ENCODE measurements at regions not wholly inside any gene's neighbourhood (a gene's known extent, or its start where the extent isn't known, plus 50 kb on each side); places are given as distances from the start of the nearest gene placed in this dataset.

DNA sequence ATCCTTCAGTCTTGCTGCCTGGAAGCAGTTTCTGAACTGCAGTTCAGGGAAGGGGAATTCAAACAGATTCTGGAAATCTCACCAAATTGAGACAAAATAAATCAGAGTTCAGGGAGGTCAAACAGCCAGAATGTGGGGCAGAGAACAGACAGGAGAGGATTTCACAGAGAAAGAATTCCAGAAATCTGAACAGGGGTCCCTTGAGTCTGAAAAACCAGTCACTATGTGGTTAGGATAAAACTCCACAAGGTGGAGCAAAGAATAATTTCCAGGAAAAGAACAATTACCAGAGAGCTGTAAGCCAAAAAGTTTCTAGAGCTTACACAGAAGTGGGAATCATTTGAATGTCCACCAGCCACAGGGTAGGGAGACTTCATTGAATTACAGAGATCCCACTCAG, 84.7 kb downstream of the URB2 start:
- TF ChIP-seq, protein P1, sequence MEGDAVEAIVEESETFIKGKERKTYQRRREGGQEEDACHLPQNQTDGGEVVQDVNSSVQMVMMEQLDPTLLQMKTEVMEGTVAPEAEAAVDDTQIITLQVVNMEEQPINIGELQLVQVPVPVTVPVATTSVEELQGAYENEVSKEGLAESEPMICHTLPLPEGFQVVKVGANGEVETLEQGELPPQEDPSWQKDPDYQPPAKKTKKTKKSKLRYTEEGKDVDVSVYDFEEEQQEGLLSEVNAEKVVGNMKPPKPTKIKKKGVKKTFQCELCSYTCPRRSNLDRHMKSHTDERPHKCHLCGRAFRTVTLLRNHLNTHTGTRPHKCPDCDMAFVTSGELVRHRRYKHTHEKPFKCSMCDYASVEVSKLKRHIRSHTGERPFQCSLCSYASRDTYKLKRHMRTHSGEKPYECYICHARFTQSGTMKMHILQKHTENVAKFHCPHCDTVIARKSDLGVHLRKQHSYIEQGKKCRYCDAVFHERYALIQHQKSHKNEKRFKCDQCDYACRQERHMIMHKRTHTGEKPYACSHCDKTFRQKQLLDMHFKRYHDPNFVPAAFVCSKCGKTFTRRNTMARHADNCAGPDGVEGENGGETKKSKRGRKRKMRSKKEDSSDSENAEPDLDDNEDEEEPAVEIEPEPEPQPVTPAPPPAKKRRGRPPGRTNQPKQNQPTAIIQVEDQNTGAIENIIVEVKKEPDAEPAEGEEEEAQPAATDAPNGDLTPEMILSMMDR (IDR thresholded peaks at IDR 0.05; ENCODE audit: borderline replicate concordance, insufficient read depth, low read depth, low read length): no peak
- H3K4me3 ChIP-seq (ENCODE audit: low read depth, low read length): no peak overlapping the region

DNA sequence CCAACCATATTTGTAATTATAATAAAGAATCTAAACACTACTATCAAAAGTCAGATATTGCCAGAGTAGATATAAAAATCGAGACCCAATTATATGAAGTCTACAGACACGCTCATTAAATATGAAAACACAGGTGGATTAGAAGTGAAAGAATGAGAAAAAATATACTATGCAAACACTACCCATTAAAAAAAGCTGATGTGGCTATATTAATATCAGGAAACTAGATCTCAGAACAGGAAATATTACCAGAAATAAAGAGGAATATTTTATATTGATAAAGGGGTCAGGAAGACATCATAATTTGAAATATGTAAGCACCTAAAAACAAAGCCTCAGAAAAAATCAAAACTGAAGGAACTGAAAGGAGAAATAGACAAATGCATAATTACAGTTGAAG, 88.3 kb downstream of the URB2 start:
- TF ChIP-seq, protein P1 (IDR thresholded peaks at IDR 0.05; ENCODE audit: borderline replicate concordance, insufficient read depth, low read depth, low read length): no peak
- H3K4me3 ChIP-seq (ENCODE audit: low read depth, low read length): no peak overlapping the region

DNA sequence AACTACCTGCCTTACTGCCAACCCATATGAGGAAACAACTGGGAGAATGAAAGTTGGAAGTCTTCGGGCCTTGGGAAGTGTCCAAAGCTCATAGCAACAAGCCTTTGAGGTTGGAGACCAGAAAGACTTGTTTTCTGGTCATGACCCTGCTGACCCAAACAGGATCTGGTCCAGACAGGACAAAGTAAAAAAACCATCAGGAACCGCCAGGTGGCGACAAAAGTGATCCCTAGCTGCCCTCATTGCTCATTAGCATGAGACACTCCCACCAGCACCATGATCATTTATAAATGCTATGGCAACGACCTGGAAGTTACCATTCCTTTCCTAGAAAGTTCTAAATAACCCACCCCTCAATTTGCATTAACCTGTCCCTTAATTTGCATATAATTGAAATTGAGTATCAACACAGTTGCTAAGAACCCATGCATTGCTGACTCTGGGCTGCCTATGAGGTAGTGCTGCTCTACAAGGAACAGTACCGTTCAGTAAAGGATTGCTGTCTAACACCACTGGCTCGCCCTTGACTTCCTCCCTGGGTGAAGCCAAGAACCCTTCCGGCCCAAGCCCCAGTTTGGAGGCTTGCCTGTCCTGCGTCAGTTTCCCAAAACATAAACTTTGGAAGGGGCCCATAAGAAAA, 89.0 kb downstream of the URB2 start:
- TF ChIP-seq, protein P1 (IDR thresholded peaks at IDR 0.05; ENCODE audit: borderline replicate concordance, insufficient read depth, low read depth, low read length): peak; percentile 63
- H3K4me3 ChIP-seq (ENCODE audit: low read depth, low read length): no peak overlapping the region

DNA sequence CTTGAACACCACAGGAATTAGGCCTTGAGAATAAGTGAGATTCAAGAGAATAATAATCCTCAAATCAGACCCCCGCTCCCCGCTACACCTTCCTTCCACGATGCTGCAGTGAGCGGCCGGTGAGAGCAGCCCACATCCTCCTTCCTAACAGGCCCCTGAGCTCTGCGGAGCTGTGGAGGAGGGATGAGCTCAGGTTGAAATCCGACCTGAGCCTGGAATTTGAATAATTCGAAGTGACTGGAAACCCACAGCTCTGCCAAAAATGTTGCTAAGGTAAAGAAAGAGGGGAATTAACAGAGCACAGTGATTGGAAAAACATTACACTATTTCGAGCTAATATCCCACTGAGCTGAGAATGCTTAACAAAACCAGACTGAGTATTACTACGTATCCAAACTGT, 90.0 kb downstream of the URB2 start:
- no peak overlapping the region for H3K4me3 ChIP-seq (ENCODE audit: low read depth, low read length)
- TF ChIP-seq, protein P1 (IDR thresholded peaks at IDR 0.05; ENCODE audit: borderline replicate concordance, insufficient read depth, low read depth, low read length): no peak

DNA sequence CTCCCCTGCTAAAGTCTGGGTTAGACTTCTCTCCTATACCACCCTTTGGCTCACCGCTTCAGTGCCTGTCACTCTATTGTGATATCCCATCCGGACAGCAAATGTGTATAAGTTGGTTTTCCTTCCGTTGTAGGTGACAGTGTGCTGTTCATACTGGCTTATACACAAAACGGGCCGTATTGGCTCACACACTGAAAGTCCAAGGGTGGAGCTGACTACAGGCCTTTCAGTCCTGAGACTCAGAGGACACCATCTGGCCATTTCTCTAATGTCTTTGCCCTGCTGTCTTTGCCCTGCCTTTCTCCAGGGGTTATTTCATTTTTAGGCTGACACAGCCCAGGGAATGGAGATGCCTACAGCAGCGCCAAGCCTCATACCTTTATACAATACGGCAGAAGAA, 90.7 kb downstream of the URB2 start:
- TF ChIP-seq, protein P1 (IDR thresholded peaks at IDR 0.05; ENCODE audit: borderline replicate concordance, insufficient read depth, low read depth, low read length): no peak

DNA sequence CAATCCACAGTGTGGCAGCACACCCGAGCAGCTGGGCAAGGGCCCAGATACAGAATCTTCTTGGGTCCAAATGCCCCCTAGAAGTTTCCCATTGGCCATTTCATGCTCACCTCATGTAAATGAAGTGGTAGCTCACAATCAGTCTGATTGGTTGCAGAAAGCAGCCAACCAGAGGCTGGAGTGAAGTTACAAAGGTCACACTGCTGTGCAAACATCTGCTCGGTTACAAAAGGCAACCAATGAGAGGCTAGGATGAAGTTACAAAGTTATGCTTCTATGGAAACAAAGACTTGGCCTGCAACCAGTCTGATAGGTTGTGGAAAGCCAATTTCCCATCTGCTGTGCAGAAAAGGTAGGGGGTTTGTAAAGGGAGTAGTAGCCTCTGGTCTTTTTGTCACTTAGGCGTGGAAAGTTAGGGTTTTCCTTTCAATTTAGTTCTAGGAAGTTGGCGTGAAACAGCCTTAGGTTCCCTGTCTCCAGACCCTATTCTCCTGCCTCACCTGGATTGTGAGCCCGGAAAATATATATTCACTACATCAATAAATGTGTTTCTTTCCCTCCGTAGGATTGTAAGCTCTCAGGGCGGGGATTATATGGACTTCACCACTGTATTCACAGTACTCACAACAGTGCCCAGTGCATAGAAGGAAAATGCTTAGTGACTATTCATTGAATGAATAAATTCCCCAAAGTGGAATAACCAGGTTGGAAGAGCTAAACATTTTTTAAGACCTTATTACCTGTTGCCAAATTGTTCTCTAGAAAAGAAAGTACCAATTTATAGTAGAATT, 91.9 kb downstream of the URB2 start:
- TF ChIP-seq, protein P1 (IDR thresholded peaks at IDR 0.05; ENCODE audit: borderline replicate concordance, insufficient read depth, low read depth, low read length): no peak
- no peak overlapping the region for H3K4me3 ChIP-seq (ENCODE audit: low read depth, low read length)

More for the DNA sequence above, 90.7 kb downstream of the URB2 start:
- H3K4me3 ChIP-seq (ENCODE audit: low read depth, low read length): no peak overlapping the region

DNA sequence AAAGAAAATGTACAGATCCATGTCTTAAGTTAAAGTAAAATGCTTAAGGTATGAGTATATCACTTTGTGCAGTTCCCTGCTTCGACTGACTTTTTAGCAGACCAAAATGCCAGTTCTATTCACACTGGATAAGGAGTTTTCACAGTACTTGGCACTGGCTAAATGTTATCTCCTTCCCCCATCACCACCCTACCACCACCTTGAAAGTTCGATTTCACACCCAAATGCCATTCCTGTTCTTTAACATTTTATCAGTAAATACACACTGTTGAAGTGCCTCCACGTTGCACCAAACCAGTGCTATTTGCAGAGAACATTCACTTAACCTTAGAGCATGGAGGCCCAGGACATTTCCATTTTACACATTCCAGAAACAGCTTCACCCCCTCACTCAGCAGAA, 100.0 kb downstream of the URB2 start:
- TF ChIP-seq, protein P1 (IDR thresholded peaks at IDR 0.05; ENCODE audit: borderline replicate concordance, insufficient read depth, low read depth, low read length): no peak
- no peak overlapping the region for H3K4me3 ChIP-seq (ENCODE audit: low read depth, low read length)
